Pancreas (tissue), 10 donors: ENCODE measurements at regions not wholly inside any gene's neighbourhood (a gene's known extent, or its start where the extent isn't known, plus 50 kb on each side); places are given as distances from the start of the nearest gene placed in this dataset.

ENCODE experiments used
- ATAC-seq, 4 donors: fragments of 200-7000 bp; cut with Tn5 transposase; one replicate each; pipeline versions ENCODE4 v1.8.0 to v1.9.1; 2020; ENCODE audit warnings: mild to moderate bottlenecking in 4 of 4, moderate library complexity in 4 of 4
- DNase-seq, 6 donors: peaks; one replicate each; pipeline ENCODE4 v3.0.0-alpha.2; 2020
- FAIRE-seq: peaks from 2 replicates; lab custom pipeline; 2012; peaks lifted over from hg19 to GRCh38; lab: Jason Lieb, UNC
- H3K27ac ChIP-seq, 4 donors: fragments of 200-600 bp; sonication (generic); 1 replicate in 3 of 4; 2 replicates in 1 of 4; pipeline versions ENCODE4 v1.5.0 to v1.8.0; 2020
- H3K27me3 ChIP-seq, 4 donors: fragments of 200-600 bp; one replicate each; pipeline ENCODE4 v1.8.0; 2021
- H3K36me3 ChIP-seq, 3 donors: fragments of 200-600 bp; sonication (generic) in 1 of 3; one replicate each; pipeline versions ENCODE4 v1.5.0 to v1.8.0; 2020 to 2021
- H3K4me1 ChIP-seq, 3 donors: fragments of 200-600 bp; one replicate each; pipeline ENCODE4 v1.8.0; 2021
- H3K4me3 ChIP-seq, 4 donors: fragments of 200-600 bp; sonication (generic) in 2 of 4; one replicate each; pipeline versions ENCODE4 v1.5.0 to v1.8.0; 2020 to 2021
- H3K9me3 ChIP-seq, 4 donors: fragments of 200-600 bp; one replicate each; pipeline ENCODE4 v1.8.0; 2021
- CTCF ChIP-seq, 4 donors: fragments of 200-600 bp; sonication (generic) in 3 of 4; IDR thresholded peaks; one replicate each; pipeline versions ENCODE4 v1.5.0 to v1.8.0; 2021; ENCODE audit warnings: antibody characterized with exemption in 4 of 4
- WGBS, 2 donors: extraction: QIAGEN DNeasy Blood & Tissue Kit; methylation state at CpG; one replicate each; pipeline ENCODE4 v1.1.7; 2013; 5-methylcytosine and 5-hydroxymethylcytosine counted together
- intact Hi-C, 3 donors: fragments of 100-400 bp; cut with DNase I; formaldehyde crosslinking; loops; one replicate each; pipeline versions ENCODE4 v1.11.1 to v1.14.2; 2022
- donor health status: healthy with polysubstance abuse.
- donor health status: DM: no; HTN: no; CAD: no; lungs with moderate emphysema.
- donor health status: DM: no; HTN: no; CAD: no.
- donor health status: control.
- donor health status: control.
- donor health status: Bipolar disorder and iron deficiency.
- donor health status: DM: yes; HTN: yes; CAD: no.
- donor health status: DM: no; HTN: no; CAD: no.
- donor health status: DM: no; HTN: no; CAD: no.
- donor health status: DM: yes; HTN: yes; CAD: no.

GRCh38 chr12:124726596-124727263 lies 136.9 kb downstream of the SCARB1 start:
- peak overlapping the region; percentile 52 to 82 (median 72) for H3K27ac ChIP-seq
- H3K27me3 ChIP-seq, result no peaks in the 10 kb centered on the region
- TF ChIP-seq CTCF (IDR thresholded peaks at IDR 0.05), result no peak
- WGBS, 2 donors, result 36 to 45% methylated on average over 8 of the region's 8 CpGs
- DNase-seq (no peak), FAIRE-seq (no peak), ATAC-seq (peak in 1 of 4 donors; percentile 3)
- no peaks in the 10 kb centered on the region for H3K36me3 ChIP-seq
- no peaks in the 10 kb centered on the region for H3K4me1 ChIP-seq
- intact Hi-C loops, result no loop called here
- no peak overlapping the region for H3K4me3 ChIP-seq
- H3K9me3 ChIP-seq, result no peaks in the 10 kb centered on the region

- ATAC-seq, result no peak
- FAIRE-seq, result no peak
- 82 to 93% methylated on average over 7 of the region's 7 CpGs for WGBS, 2 donors
These were observed 137.9 kb downstream of the SCARB1 start for GRCh38 chr12:124725597-124726237.

GRCh38 chr12:124725099-124725498 lies 138.6 kb downstream of the SCARB1 start:
- H3K27me3 ChIP-seq, result no peaks in the 10 kb centered on the region
- H3K27ac ChIP-seq, result peak overlapping the region in 1 of 4 donors; percentile 82
- DNase-seq (no peak), FAIRE-seq (no peak), ATAC-seq (no peak)
- H3K36me3 ChIP-seq, result no peaks in the 10 kb centered on the region
- intact Hi-C loops, result no loop called here
- TF ChIP-seq CTCF (IDR thresholded peaks at IDR 0.05), result no peak
- WGBS, 2 donors, result 65 to 73% methylated on average over 9 of the region's 9 CpGs
- H3K4me3 ChIP-seq, result no peak overlapping the region
- H3K4me1 ChIP-seq, result no peaks in the 10 kb centered on the region
- H3K9me3 ChIP-seq, result no peaks in the 10 kb centered on the region

More at GRCh38 chr12:124725597-124726237, 137.9 kb downstream of the SCARB1 start:
- intact Hi-C loops, result no loop called here
- H3K4me3 ChIP-seq, result no peak overlapping the region
- H3K27ac ChIP-seq, result peak overlapping the region in 2 of 4 donors; percentile 80 to 82
- H3K27me3 ChIP-seq, result no peaks in the 10 kb centered on the region
- H3K36me3 ChIP-seq, result no peaks in the 10 kb centered on the region
- no peaks in the 10 kb centered on the region for H3K4me1 ChIP-seq
- no peak for TF ChIP-seq CTCF (IDR thresholded peaks at IDR 0.05)
- no peaks in the 10 kb centered on the region for H3K9me3 ChIP-seq
- no peak for DNase-seq

GRCh38 chr12:124722878-124723277 lies 140.8 kb downstream of the SCARB1 start:
- no peak overlapping the region for H3K27ac ChIP-seq

More at GRCh38 chr12:124722878-124723277, 140.8 kb downstream of the SCARB1 start:
- ATAC-seq (no peak), DNase-seq (no peak), FAIRE-seq (no peak)
- WGBS, 2 donors, result 81 to 82% methylated on average over 3 of the region's 3 CpGs
- no peak for TF ChIP-seq CTCF (IDR thresholded peaks at IDR 0.05)
- Histone ChIP-seq H3K27me3 (no peaks in the 10 kb centered on the region), H3K4me1 (no peaks in the 10 kb centered on the region), H3K9me3 (no peaks in the 10 kb centered on the region), H3K36me3 (no peaks in the 10 kb centered on the region), H3K4me3 (no peak overlapping the region)
- intact Hi-C loops, result no loop called here
